H9 (cell line): ENCODE measurements at regions not wholly inside any gene's neighbourhood (a gene's known extent, or its start where the extent isn't known, plus 50 kb on each side); places are given as distances from the start of the nearest gene placed in this dataset.

Experiments used
- DNase-seq: peaks from one replicate; pipeline ENCODE4 v3.0.0-alpha.2; 2017
- H2AFZ ChIP-seq: one replicate; pipeline ENCODE4 v1.6.1; 2013; ENCODE audit warnings: mild to moderate bottlenecking, low read length, control low read depth, moderate library complexity
- H2AK5ac ChIP-seq: 2 replicates; pipeline ENCODE4 v1.6.1; 2013; ENCODE audit warnings: low read length, control low read depth, mixed read lengths; ENCODE audit not compliant: insufficient read length
- H2BK120ac ChIP-seq: one replicate; pipeline ENCODE4 v1.6.1; 2013; ENCODE audit warnings: low read depth, mild to moderate bottlenecking, low read length, control low read depth, inconsistent platforms; ENCODE audit not compliant: poor library complexity, severe bottlenecking
- H2BK12ac ChIP-seq: 2 replicates; pipeline ENCODE4 v1.6.1; 2013; ENCODE audit warnings: low read length, control low read depth, mixed read lengths, low read depth; ENCODE audit not compliant: insufficient read length
- H2BK15ac ChIP-seq: 2 replicates; pipeline ENCODE4 v1.6.1; 2013; ENCODE audit warnings: low read depth, low read length, control low read depth
- H2BK20ac ChIP-seq: one replicate; pipeline ENCODE4 v1.6.1; 2013; ENCODE audit warnings: low read depth, mild to moderate bottlenecking, low read length, control low read depth, inconsistent platforms; ENCODE audit not compliant: poor library complexity, severe bottlenecking
- H2BK5ac ChIP-seq: 2 replicates; pipeline ENCODE4 v1.6.1; 2013; ENCODE audit warnings: low read length, control low read depth, mixed read lengths; ENCODE audit not compliant: insufficient read length
- H3K14ac ChIP-seq: 2 replicates; pipeline ENCODE4 v1.6.1; 2013; ENCODE audit warnings: low read length, control low read depth; ENCODE audit not compliant: insufficient read depth
- H3K18ac ChIP-seq: 2 replicates; pipeline ENCODE4 v1.6.1; 2013; ENCODE audit warnings: low read depth, mild to moderate bottlenecking, mixed read lengths, low read length, control low read depth; ENCODE audit not compliant: insufficient read length
- H3K23ac ChIP-seq: 2 replicates; pipeline ENCODE4 v1.6.1; 2013; ENCODE audit warnings: low read length, control low read depth, mixed read lengths, low read depth; ENCODE audit not compliant: insufficient read length
- H3K23me2 ChIP-seq: 2 replicates; pipeline ENCODE4 v1.6.1; 2013; ENCODE audit warnings: low read depth, mild to moderate bottlenecking, mixed read lengths, low read length, control low read depth; ENCODE audit not compliant: insufficient read length, poor library complexity, severe bottlenecking
- H3K27ac ChIP-seq: 2 replicates; pipeline ENCODE4 v1.5.1; 2013; ENCODE audit warnings: low read length, control low read depth, mixed read lengths, low read depth; ENCODE audit not compliant: insufficient read length
- H3K27me3 ChIP-seq: 2 replicates; pipeline ENCODE4 v1.6.1; 2013; ENCODE audit warnings: low read length, control low read depth, inconsistent platforms; ENCODE audit not compliant: insufficient read depth
- H3K4ac ChIP-seq: 2 replicates; pipeline ENCODE4 v1.6.1; 2013; ENCODE audit warnings: low read depth, mild to moderate bottlenecking, control low read depth, inconsistent platforms, low read length, moderate library complexity
- H3K4me1 ChIP-seq: 2 replicates; pipeline ENCODE4 v1.6.1; 2013; ENCODE audit warnings: low read length, control low read depth, inconsistent platforms; ENCODE audit not compliant: insufficient read depth
- H3K4me2 ChIP-seq: 2 replicates; pipeline ENCODE4 v1.6.1; 2013; ENCODE audit warnings: low read length, control low read depth, mixed read lengths; ENCODE audit not compliant: insufficient read length, insufficient read depth
- H3K56ac ChIP-seq: 2 replicates; pipeline ENCODE4 v1.6.1; 2013; ENCODE audit warnings: low read depth, mild to moderate bottlenecking, mixed read lengths, low read length, control low read depth; ENCODE audit not compliant: insufficient read length
- H3K79me1 ChIP-seq: 2 replicates; pipeline ENCODE4 v1.6.1; 2013; ENCODE audit warnings: low read depth, mild to moderate bottlenecking, moderate library complexity, low read length, control low read depth, inconsistent platforms; ENCODE audit not compliant: insufficient read depth, poor library complexity, severe bottlenecking
- H3K79me2 ChIP-seq: 2 replicates; pipeline ENCODE4 v1.6.1; 2013; ENCODE audit warnings: low read length, control low read depth, inconsistent platforms; ENCODE audit not compliant: insufficient read depth
- H3K9ac ChIP-seq: 2 replicates; pipeline ENCODE4 v1.6.1; 2013; ENCODE audit warnings: low read length, control low read depth, mixed read lengths; ENCODE audit not compliant: insufficient read length; ENCODE audit errors: extremely low read depth
- H3K9me3 ChIP-seq: one replicate; pipeline ENCODE4 v1.6.1; 2013; ENCODE audit warnings: low read depth, low read length, inconsistent platforms; ENCODE audit not compliant: control insufficient read depth
- H3T11ph ChIP-seq: one replicate; pipeline ENCODE4 v1.6.1; 2013; ENCODE audit warnings: mild to moderate bottlenecking, low read length, control low read depth, inconsistent platforms
- H4K20me1 ChIP-seq: one replicate; pipeline ENCODE4 v1.6.1; 2013; ENCODE audit not compliant: control insufficient read depth, insufficient read length, insufficient read depth
- H4K5ac ChIP-seq: 2 replicates; pipeline ENCODE4 v1.6.1; 2013; ENCODE audit warnings: low read depth, mild to moderate bottlenecking, mixed read lengths, low read length, control low read depth; ENCODE audit not compliant: insufficient read length
- H4K8ac ChIP-seq: replicated peaks from 2 replicates; pipeline ENCODE4 v1.6.1; 2013; ENCODE audit warnings: low read length, control low read depth, mixed read lengths, low read depth; ENCODE audit not compliant: insufficient read length
- H4K91ac ChIP-seq: 2 replicates; pipeline ENCODE4 v1.6.1; 2013; ENCODE audit warnings: low read depth, mild to moderate bottlenecking, moderate library complexity, mixed read lengths, low read length, control low read depth; ENCODE audit not compliant: insufficient read length
- H3K27ac Mint-ChIP-seq, 3 experiments: 2 replicates in 2 of 3; 3 replicates in 1 of 3; pipeline ENCODE4 v1.8.0; 2020 to 2021; ENCODE audit warnings: mixed read lengths in 3 of 3, mild to moderate bottlenecking in 1 of 3, moderate library complexity in 1 of 3
- H3K27me3 Mint-ChIP-seq: 2 replicates; pipeline ENCODE4 v1.8.0; 2021; ENCODE audit warnings: low read depth, mild to moderate bottlenecking, moderate library complexity, mixed read lengths
- H3K36me3 Mint-ChIP-seq, 3 experiments: 2 replicates in 2 of 3; 3 replicates in 1 of 3; pipeline ENCODE4 v1.8.0; 2020 to 2021; ENCODE audit warnings: low read depth in 3 of 3, mixed read lengths in 3 of 3; ENCODE audit not compliant: insufficient read depth in 1 of 3
- H3K4me1 Mint-ChIP-seq, 2 experiments: 2 replicates each; pipeline ENCODE4 v1.8.0; 2020; ENCODE audit warnings: mixed read lengths in 2 of 2
- H3K4me3 Mint-ChIP-seq, 2 experiments: 2 replicates in 1 of 2; 3 replicates in 1 of 2; pipeline ENCODE4 v1.8.0; 2020 to 2021; ENCODE audit warnings: mild to moderate bottlenecking in 2 of 2, mixed read lengths in 2 of 2, moderate library complexity in 1 of 2
- H3K9me3 Mint-ChIP-seq, 2 experiments: 2 replicates in 1 of 2; 3 replicates in 1 of 2; pipeline ENCODE4 v1.8.0; 2020; ENCODE audit warnings: mild to moderate bottlenecking in 2 of 2, mixed read lengths in 2 of 2, moderate library complexity in 1 of 2
- CTCF ChIP-seq: fragments of 200-600 bp; sonication (generic); conservative IDR thresholded peaks from 3 replicates; pipeline ENCODE4 v1.8.0; 2021; ENCODE audit warnings: antibody characterized with exemption, mild to moderate bottlenecking
- WGBS: extraction: QIAGEN DNeasy Blood & Tissue Kit; methylation state at CpG from one replicate; pipeline ENCODE4 v1.1.7; 2013; ENCODE audit warnings: missing lambda C conversion rate, low lambda C conversion rate, mixed read lengths; ENCODE audit not compliant: insufficient read length; ENCODE audit errors: extremely low coverage; 5-methylcytosine and 5-hydroxymethylcytosine counted together

GRCh38 chr5:44542470-44542869, 153.2 kb upstream of the FGF10 start:
- Histone ChIP-seq H3K14ac (no peak overlapping the region), H3K79me1 (no peaks in the 10 kb centered on the region), H3K4ac (no peak overlapping the region), H2AK5ac (no peak overlapping the region), H3K23me2 (no peaks in the 10 kb centered on the region), H2AFZ (no peak overlapping the region), H4K8ac (no peak overlapping the region), H3K9me3 (no peaks in the 10 kb centered on the region), H3K27ac (no peak overlapping the region), H4K20me1 (no peaks in the 10 kb centered on the region), H3K27me3 (no peaks in the 10 kb centered on the region), H2BK12ac (no peak overlapping the region), H3K18ac (no peak overlapping the region), H3K56ac (no peak overlapping the region), H3K79me2 (no peaks in the 10 kb centered on the region), H4K91ac (no peak overlapping the region), H3K23ac (no peak overlapping the region), H2BK20ac (no peak overlapping the region), H2BK120ac (no peak overlapping the region), H3T11ph (no peak overlapping the region), H4K5ac (no peak overlapping the region), H3K4me2 (no peak overlapping the region), H3K9ac (no peak overlapping the region), H3K4me1 (no peaks in the 10 kb centered on the region), H2BK15ac (no peak overlapping the region), H2BK5ac (no peak overlapping the region)
- DNase-seq = no peak
- Mint-ChIP-seq H3K36me3 (no peaks in the 10 kb centered on the region), H3K4me3 (no peak overlapping the region), H3K4me1 (no peaks in the 10 kb centered on the region), H3K27me3 (no peaks in the 10 kb centered on the region), H3K9me3 (no peaks in the 10 kb centered on the region), H3K27ac (no peak overlapping the region)
- no peak for TF ChIP-seq CTCF
- WGBS = no CpG with 5 or more reads among the region's 1 CpG
